HG02943 (cell line): ENCODE measurements at regions not wholly inside any gene's neighbourhood (a gene's known extent, or its start where the extent isn't known, plus 50 kb on each side); places are given as distances from the start of the nearest gene placed in this dataset.
"Not testable (repeated sequence)": the region's sequence is repeated elsewhere in the genome, so short reads cannot be mapped to it uniquely, and the experiment has no call there.

Experiments
- ATAC-seq: cut with Tn5 transposase; IDR thresholded peaks from one replicate; pipeline ENCODE4 v1.9.1; 2021; ENCODE audit warnings: mild to moderate bottlenecking, low read depth, moderate library complexity; ENCODE audit not compliant: unreplicated experiment

DNA sequence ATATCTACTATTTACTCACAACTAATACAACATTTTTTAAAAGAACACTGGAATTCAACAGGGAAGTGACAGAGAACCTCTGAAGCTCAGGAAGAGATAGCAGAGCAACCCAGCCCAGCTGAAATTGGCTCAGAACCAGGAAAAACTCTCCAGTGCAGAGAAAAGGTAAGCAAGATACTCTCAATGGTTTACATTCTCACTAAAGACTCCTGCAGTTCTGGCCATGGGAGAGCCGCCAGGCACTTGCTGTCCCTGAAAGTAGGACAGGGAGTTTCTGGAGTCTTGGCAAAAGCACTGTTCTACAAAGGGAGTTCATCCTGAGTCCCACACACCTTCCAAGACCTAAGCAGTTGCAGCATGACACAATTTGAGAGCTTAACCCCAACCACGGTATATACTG, 330.8 kb downstream of the TRIM36 start:
- no peak for ATAC-seq

- ATAC-seq = no peak
Observed at GRCh38 chr5:114830114-114830513, 339.6 kb downstream of the TRIM36 start.

DNA sequence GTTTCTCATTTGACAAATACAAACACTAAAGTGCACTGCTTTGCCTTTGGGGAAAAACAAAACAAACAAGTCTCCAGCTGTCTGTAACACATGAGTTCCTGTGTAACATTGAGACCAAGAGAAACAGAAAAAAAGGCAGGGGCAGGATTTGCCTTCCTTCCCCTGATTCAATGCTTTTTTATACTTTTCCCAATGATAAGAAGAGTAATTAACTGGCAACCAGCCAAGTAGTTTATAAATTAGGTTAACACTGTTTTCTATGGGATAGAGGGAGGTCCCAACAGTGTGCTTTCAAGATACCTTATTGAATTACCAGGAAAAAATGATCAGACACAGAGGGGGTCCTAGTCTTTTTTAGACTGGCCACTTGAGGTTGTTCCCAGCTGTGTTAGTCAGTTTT, 346.8 kb downstream of the TRIM36 start:
- no peak for ATAC-seq

DNA sequence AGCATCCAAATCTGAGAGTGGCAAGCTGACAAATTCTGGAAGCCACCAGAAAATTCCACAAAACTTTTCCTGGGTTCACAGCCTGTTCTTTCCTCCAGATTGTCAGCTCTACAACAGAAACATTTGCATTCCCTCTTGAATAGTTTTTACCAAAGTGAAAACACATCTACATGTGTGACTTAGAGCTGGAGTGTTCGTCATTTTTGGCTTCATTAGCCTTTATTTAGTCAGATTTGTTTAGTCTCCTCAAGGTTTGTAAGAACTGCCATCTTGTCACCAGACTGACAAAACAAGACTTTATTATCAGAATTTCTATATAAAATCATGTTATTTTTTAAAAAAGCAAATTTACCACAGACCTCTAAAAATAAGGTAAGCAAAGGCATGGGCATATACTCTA, 347.3 kb downstream of the TRIM36 start:
- ATAC-seq = no peak

- ATAC-seq = no peak
Observed at GRCh38 chr5:114790403-114790792, 379.3 kb downstream of the TRIM36 start.

DNA sequence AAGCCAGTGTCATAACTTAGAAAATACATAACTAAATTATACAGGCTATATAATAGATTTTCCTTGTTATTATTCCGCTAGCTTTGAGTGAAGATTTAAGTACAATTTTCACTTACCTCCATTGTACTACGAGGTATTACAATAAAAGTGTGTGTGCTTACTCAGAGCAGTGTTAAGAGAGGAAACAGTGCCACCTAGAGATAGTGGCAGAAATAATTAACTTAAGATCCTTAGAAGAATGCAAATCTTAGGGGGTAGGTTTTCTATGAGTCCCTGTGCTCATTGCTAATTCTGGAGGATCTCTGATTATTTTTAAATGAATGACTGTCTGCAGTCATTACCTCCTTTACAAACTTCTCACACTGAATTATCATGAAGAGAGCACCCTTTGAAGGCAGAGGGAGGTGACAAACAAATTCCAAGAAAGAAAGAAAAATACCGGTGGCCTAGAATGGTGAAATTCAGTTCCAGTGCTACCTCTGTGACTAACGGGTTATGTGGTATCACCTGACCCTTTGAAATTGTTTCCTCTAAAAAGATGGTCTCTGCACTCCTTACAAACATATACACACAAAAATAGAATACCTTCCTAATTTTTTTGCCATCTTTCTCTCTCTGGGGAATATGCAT, 379.8 kb downstream of the TRIM36 start:
- peak; percentile 60 for ATAC-seq

- ATAC-seq = no peak
Observed at GRCh38 chr5:114782869-114783268, 386.8 kb downstream of the TRIM36 start.

- ATAC-seq = no peak
Observed at GRCh38 chr5:114782177-114782576, 387.5 kb downstream of the TRIM36 start.

DNA sequence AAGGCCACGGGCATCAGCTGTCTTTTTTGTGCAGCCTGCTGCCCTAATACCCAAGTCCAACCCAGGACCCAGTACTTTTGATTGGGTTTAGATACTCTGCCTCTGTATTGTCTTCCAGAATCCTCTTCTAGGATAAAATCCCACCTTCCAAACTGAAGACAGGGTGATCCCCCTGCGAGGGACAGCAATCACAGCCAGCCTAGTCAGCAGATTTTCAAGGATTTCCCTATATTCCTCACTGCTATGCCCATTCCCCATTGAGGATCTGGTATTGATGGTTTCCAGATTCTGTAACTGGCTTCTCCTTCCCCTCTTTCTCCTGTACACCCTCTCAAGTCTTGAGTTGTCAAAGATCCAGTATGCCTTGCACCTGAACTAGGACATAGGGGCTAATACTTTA, 389.4 kb downstream of the TRIM36 start:
- no peak for ATAC-seq

GRCh38 chr5:114744406-114744805, 382.5 kb downstream of the KCNN2 start:
- ATAC-seq = no peak

- no peak for ATAC-seq
Observed at GRCh38 chr5:114734238-114734637, 372.4 kb downstream of the KCNN2 start.

- no peak for ATAC-seq
Observed at GRCh38 chr5:114729986-114730385, 368.1 kb downstream of the KCNN2 start.

- no peak for ATAC-seq
Observed at GRCh38 chr5:114727358-114727757, 365.5 kb downstream of the KCNN2 start.

- ATAC-seq = no peak
Observed at GRCh38 chr5:114726131-114726530, 364.3 kb downstream of the KCNN2 start.

- no peak for ATAC-seq
Observed at GRCh38 chr5:114719268-114719667, 357.4 kb downstream of the KCNN2 start.

DNA sequence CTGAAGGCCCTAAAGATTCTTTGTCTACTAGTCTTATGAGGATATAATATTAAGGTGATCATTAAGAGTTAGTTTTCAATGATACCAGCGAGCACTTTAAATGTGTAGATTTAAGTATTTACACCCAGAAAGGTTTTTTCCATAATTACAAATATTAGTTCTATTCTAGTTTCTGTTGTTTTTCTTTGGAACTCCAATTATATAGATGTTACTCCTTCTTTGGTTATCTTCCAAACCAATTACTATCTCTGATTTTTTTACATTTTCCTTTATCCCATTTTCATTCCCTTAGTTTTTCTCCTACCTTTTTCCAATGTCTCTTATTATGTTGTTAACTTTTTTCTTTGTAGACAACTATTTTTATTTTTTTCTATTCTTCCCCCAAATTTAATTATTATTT, 355.1 kb downstream of the KCNN2 start:
- ATAC-seq = no peak

- ATAC-seq = not testable (repeated sequence)
Observed at GRCh38 chr5:114704225-114704893, 342.5 kb downstream of the KCNN2 start.

GRCh38 chr5:114702731-114703130, 340.9 kb downstream of the KCNN2 start:
- ATAC-seq = no peak

DNA sequence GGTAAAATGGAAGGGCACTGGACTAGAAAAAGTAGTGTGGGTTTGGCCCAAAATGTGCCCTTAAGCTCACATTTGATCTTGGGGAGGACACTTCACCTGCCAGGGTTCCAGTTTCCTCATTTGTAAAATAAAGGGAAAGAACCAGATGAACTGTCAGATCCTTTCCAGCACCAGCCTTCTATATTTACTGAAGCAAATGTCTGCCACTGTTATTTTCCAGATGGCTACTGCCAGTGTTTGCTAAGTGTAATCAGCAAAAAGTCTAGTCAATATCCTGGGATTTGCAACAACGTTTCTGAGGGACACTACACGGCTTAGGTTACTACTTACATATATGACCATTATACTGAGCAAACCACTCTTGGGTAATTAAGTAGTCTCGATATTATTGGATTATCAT, 340.3 kb downstream of the KCNN2 start:
- no peak for ATAC-seq

DNA sequence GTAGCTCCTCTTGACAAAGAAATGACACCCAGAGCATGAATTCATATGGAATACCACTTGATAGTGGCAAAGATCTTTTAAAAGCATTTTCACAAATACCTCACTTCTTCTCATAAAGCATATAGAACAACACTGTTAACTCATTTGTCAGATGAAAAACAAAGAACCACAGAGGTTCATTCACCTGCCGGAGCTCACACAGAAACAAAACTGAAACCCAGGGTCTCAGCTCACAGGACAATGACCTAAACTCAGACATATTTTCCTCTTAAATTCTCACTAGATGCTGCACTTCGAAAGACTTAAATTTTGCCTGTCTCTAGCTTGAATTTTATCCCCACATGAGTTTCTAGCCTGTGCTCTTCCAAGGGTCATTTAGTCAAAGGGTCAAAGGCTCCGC, 339.0 kb downstream of the KCNN2 start:
- ATAC-seq = no peak

DNA sequence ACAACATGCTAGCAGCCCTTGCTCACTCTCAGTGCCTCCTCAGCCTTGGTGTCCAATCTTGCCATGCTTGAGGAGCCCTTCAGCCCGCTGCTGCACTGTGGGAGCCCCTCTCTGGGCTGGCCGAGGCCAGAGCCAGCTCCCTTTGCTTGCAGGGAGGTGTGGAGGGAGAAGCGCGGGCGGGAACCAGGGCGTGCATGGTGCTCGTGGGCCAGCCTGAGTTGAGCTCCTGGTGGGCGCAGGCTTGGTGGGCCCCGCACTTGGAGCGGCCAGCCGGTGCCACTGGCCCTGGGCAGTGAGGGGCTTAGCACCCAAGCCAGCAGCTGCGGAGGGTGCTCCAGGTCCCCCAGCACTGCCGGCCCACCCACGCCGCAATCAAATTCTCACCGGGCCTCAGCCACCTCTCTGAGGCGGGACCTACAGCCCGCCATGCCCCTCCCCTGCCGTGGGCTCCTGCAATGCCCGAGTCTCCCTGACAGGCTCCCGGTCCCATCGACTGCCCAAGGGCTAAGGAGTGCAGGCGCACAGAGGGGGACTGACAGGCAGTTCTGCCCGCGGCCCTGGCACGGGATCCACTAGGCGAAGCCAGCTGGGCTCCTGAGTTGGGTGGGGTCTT, 333.5 kb downstream of the KCNN2 start:
- ATAC-seq = no peak

- no peak for ATAC-seq
Observed at GRCh38 chr5:114686356-114686755, 324.5 kb downstream of the KCNN2 start.
